ENCODE measurements at regions not wholly inside any gene's neighbourhood (a gene's known extent, or its start where the extent isn't known, plus 50 kb on each side); places are given as distances from the start of the nearest gene placed in this dataset.

- POLR2A ChIA-PET: no interaction called here
- no peak overlapping the region for H3K4me3 ChIP-seq (ENCODE audit: low read depth, low read length)
- no peaks in the 10 kb centered on the region for H3K9me3 ChIP-seq (ENCODE audit: control insufficient read depth, insufficient read depth, low read depth, low read length)
- CTCF ChIA-PET: interaction anchor here (0.7 to 1.9 kb wide), 3 partner anchors 16 to 50 kb away, joined by 3 to 4 read pairs (median 3); no protein-coding TSS in a partner anchor
- H3K4me1 ChIP-seq (ENCODE audit: control insufficient read depth, insufficient read depth, low read length): no peaks in the 10 kb centered on the region
- H3K36me3 ChIP-seq (ENCODE audit: control insufficient read depth in 2 of 2, insufficient read depth in 1 of 2, low read length in 2 of 2): no peaks in the 10 kb centered on the region
- TF ChIP-seq GLIS2 (tag by site-specific recombination; IDR thresholded peaks at IDR 0.05): no peak
- no peak overlapping the region for H3K27ac ChIP-seq (ENCODE audit: extremely low read depth, low read depth, low read length)
Measured at GRCh38 chrX:124212622-124213021, 119.8 kb upstream of the TEX13D start.

GRCh38 chrX:124215786-124216185 is 116.7 kb upstream of the TEX13D start:
- TF ChIP-seq ZNF843 (tag by site-specific recombination; IDR thresholded peaks at IDR 0.05): no peak
- H3K4me1 ChIP-seq (ENCODE audit: control insufficient read depth, insufficient read depth, low read length): no peaks in the 10 kb centered on the region
- ChIA-PET POLR2A (no interaction called here), CTCF (no interaction called here)
- H3K9me3 ChIP-seq (ENCODE audit: control insufficient read depth, insufficient read depth, low read depth, low read length): no peaks in the 10 kb centered on the region
- H3K4me3 ChIP-seq (ENCODE audit: low read depth, low read length): no peak overlapping the region
- H3K27ac ChIP-seq (ENCODE audit: extremely low read depth, low read depth, low read length): no peak overlapping the region
- no peaks in the 10 kb centered on the region for H3K36me3 ChIP-seq (ENCODE audit: control insufficient read depth in 2 of 2, insufficient read depth in 1 of 2, low read length in 2 of 2)

GRCh38 chrX:124216396-124217115 is 115.9 kb upstream of the TEX13D start:
- no peak overlapping the region for H3K27ac ChIP-seq (ENCODE audit: extremely low read depth, low read depth, low read length)
- no peaks in the 10 kb centered on the region for H3K9me3 ChIP-seq (ENCODE audit: control insufficient read depth, insufficient read depth, low read depth, low read length)
- CTCF ChIA-PET: interaction anchor here (1.3 kb wide), 1 partner anchor 23 kb away, joined by 4 read pairs; no protein-coding TSS in a partner anchor
- H3K4me1 ChIP-seq (ENCODE audit: control insufficient read depth, insufficient read depth, low read length): no peaks in the 10 kb centered on the region
- no peaks in the 10 kb centered on the region for H3K36me3 ChIP-seq (ENCODE audit: control insufficient read depth in 2 of 2, insufficient read depth in 1 of 2, low read length in 2 of 2)
- H3K4me3 ChIP-seq (ENCODE audit: low read depth, low read length): no peak overlapping the region
- TF ChIP-seq ZNF248 (tag by site-specific recombination; IDR thresholded peaks at IDR 0.05) (no peak), ZNF311 (tag by site-specific recombination; IDR thresholded peaks at IDR 0.05; ENCODE audit: borderline replicate concordance) (no peak), ZNF548 (tag by site-specific recombination; IDR thresholded peaks at IDR 0.05) (no peak)
- POLR2A ChIA-PET: no interaction called here

GRCh38 chrX:124217304-124218251 is 114.9 kb upstream of the TEX13D start:
- Histone ChIP-seq H3K4me3 (ENCODE audit: low read depth, low read length) (no peak overlapping the region), H3K27ac (ENCODE audit: extremely low read depth, low read depth, low read length) (no peak overlapping the region), H3K36me3 (ENCODE audit: control insufficient read depth in 2 of 2, insufficient read depth in 1 of 2, low read length in 2 of 2) (no peaks in the 10 kb centered on the region), H3K4me1 (ENCODE audit: control insufficient read depth, insufficient read depth, low read length) (no peaks in the 10 kb centered on the region), H3K9me3 (ENCODE audit: control insufficient read depth, insufficient read depth, low read depth, low read length) (no peaks in the 10 kb centered on the region; the same call in 1 of the 2 replicates)
- peak; percentile 69 for TF ChIP-seq GLIS1 (tag by site-specific recombination; IDR thresholded peaks at IDR 0.05)
- TF ChIP-seq ZNF48 (tag by site-specific recombination; IDR thresholded peaks at IDR 0.05): no peak
- TF ChIP-seq ZNF777 (tag by site-specific recombination; IDR thresholded peaks at IDR 0.05; ENCODE audit: borderline replicate concordance): no peak
- POLR2A ChIA-PET: no interaction called here
- CTCF ChIA-PET: interaction anchor here (0.7 to 1.3 kb wide), 3 partner anchors 13 to 1216 kb away, joined by 3 to 4 read pairs (median 4); no protein-coding TSS in a partner anchor

- Histone ChIP-seq H3K4me1 (ENCODE audit: control insufficient read depth, insufficient read depth, low read length) (no peaks in the 10 kb centered on the region), H3K4me3 (ENCODE audit: low read depth, low read length) (no peak overlapping the region), H3K27ac (ENCODE audit: extremely low read depth, low read depth, low read length) (no peak overlapping the region), H3K36me3 (ENCODE audit: control insufficient read depth in 2 of 2, insufficient read depth in 1 of 2, low read length in 2 of 2) (no peaks in the 10 kb centered on the region), H3K9me3 (ENCODE audit: control insufficient read depth, insufficient read depth, low read depth, low read length) (no peaks in the 10 kb centered on the region; the same call in 1 of the 2 replicates)
- ChIA-PET CTCF (interaction anchor here (0.5 to 1.5 kb wide), 4 partner anchors 10 to 29 kb away, joined by 3 to 5 read pairs (median 3); no protein-coding TSS in a partner anchor), POLR2A (no interaction called here)
- no peak for TF ChIP-seq ZFP3 (tag by site-specific recombination; IDR thresholded peaks at IDR 0.05; ENCODE audit: low read depth)
- TF ChIP-seq TRIM28 (IDR thresholded peaks at IDR 0.05; ENCODE audit: borderline replicate concordance, low read length): 0 out of 2 replicates have a peak, but pooled peaks have one; percentile 16
Measured at GRCh38 chrX:124223524-124223923, 108.9 kb upstream of the TEX13D start.

All from HEK293 (cell line).